ENCODE measurements at regions not wholly inside any gene's neighbourhood (a gene's known extent, or its start where the extent isn't known, plus 50 kb on each side); places are given as distances from the start of the nearest gene placed in this dataset.

- Mint-ChIP-seq H3K27me3 (ENCODE audit: low read depth in 3 of 3) (peaks cover 0 to 3% (median 0%) of the 10 kb centered on the region in 3 donors), H3K4me3 (no peak overlapping the region), H3K27ac (no peak overlapping the region), H3K4me1 (no peaks in the 10 kb centered on the region), H3K9me3 (peaks cover 0 to 5% (median 2%) of the 10 kb centered on the region in 7 donors), H3K36me3 (no peaks in the 10 kb centered on the region)
- TF ChIP-seq CTCF (IDR thresholded peaks at IDR 0.05): no peak
- Histone ChIP-seq H3K27ac (ENCODE audit: low read depth in 1 of 2, low read length in 2 of 2) (no peak overlapping the region), H2AFZ (ENCODE audit: insufficient read depth, low read depth, low read length, poor library complexity, severe bottlenecking) (no peak overlapping the region), H3K79me2 (ENCODE audit: insufficient read depth, low read length) (no peaks in the 10 kb centered on the region), H3K4me3 (replicated peaks in 1 of 3; ENCODE audit: low read depth in 2 of 3, low read length in 3 of 3) (no peak overlapping the region), H3K27me3 (ENCODE audit: control insufficient read depth in 2 of 2, insufficient read depth in 2 of 2, low read length in 2 of 2) (no peaks in the 10 kb centered on the region), H3K4me1 (ENCODE audit: control insufficient read depth in 1 of 2, insufficient read depth in 2 of 2, low read length in 2 of 2) (no peaks in the 10 kb centered on the region), H3K9me3 (replicated peaks in 1 of 2; ENCODE audit: control insufficient read depth in 1 of 2, insufficient read depth in 1 of 2, low read length in 2 of 2) (no peaks in the 10 kb centered on the region), H4K20me1 (ENCODE audit: insufficient read depth, low read length) (no peaks in the 10 kb centered on the region), H3K36me3 (replicated peaks in 1 of 2; ENCODE audit: control insufficient read depth in 1 of 2, insufficient read depth in 2 of 2, low read length in 2 of 2) (no peaks in the 10 kb centered on the region), H3K9ac (ENCODE audit: insufficient read depth, low read length, poor library complexity, severe bottlenecking) (no peak overlapping the region), H3K4me2 (replicated peaks; ENCODE audit: extremely low read depth, low read length, poor library complexity, severe bottlenecking) (no peak overlapping the region)
- intact Hi-C loops (cut with micrococcal nuclease): no loop called here
- no peak for DNase-seq
- WGBS (ENCODE audit: insufficient coverage): 100% methylated on average over 1 of the region's 1 CpG
Measured at GRCh38 chr3:6177417-6177816, 683.5 kb upstream of the GRM7 start.

- Histone ChIP-seq H3K4me2 (replicated peaks; ENCODE audit: extremely low read depth, low read length, poor library complexity, severe bottlenecking) (no peak overlapping the region), H2AFZ (ENCODE audit: insufficient read depth, low read depth, low read length, poor library complexity, severe bottlenecking) (no peak overlapping the region), H4K20me1 (ENCODE audit: insufficient read depth, low read length) (no peaks in the 10 kb centered on the region), H3K4me1 (ENCODE audit: control insufficient read depth in 1 of 2, insufficient read depth in 2 of 2, low read length in 2 of 2) (no peaks in the 10 kb centered on the region), H3K27me3 (ENCODE audit: control insufficient read depth in 2 of 2, insufficient read depth in 2 of 2, low read length in 2 of 2) (no peaks in the 10 kb centered on the region), H3K36me3 (replicated peaks in 1 of 2; ENCODE audit: control insufficient read depth in 1 of 2, insufficient read depth in 2 of 2, low read length in 2 of 2) (no peaks in the 10 kb centered on the region), H3K9ac (ENCODE audit: insufficient read depth, low read length, poor library complexity, severe bottlenecking) (no peak overlapping the region), H3K79me2 (ENCODE audit: insufficient read depth, low read length) (no peaks in the 10 kb centered on the region), H3K27ac (ENCODE audit: low read depth in 1 of 2, low read length in 2 of 2) (no peak overlapping the region), H3K4me3 (replicated peaks in 1 of 3; ENCODE audit: low read depth in 2 of 3, low read length in 3 of 3) (no peak overlapping the region), H3K9me3 (replicated peaks in 1 of 2; ENCODE audit: control insufficient read depth in 1 of 2, insufficient read depth in 1 of 2, low read length in 2 of 2) (no peaks in the 10 kb centered on the region)
- Mint-ChIP-seq H3K36me3 (no peaks in the 10 kb centered on the region), H3K27ac (no peak overlapping the region), H3K4me3 (no peak overlapping the region), H3K4me1 (no peaks in the 10 kb centered on the region), H3K9me3 (peaks cover 0 to 5% (median 1%) of the 10 kb centered on the region in 7 donors), H3K27me3 (ENCODE audit: low read depth in 3 of 3) (peaks cover 0 to 3% (median 0%) of the 10 kb centered on the region in 3 donors)
- intact Hi-C loops (cut with micrococcal nuclease): no loop called here
- 100% methylated on average over 2 of the region's 3 CpGs for WGBS (ENCODE audit: insufficient coverage)
- no peak for TF ChIP-seq CTCF (IDR thresholded peaks at IDR 0.05)
- DNase-seq: no peak
Measured at GRCh38 chr3:6179761-6180160, 681.2 kb upstream of the GRM7 start.
